Liver (tissue), 8 donors: ENCODE measurements at regions not wholly inside any gene's neighbourhood (a gene's known extent, or its start where the extent isn't known, plus 50 kb on each side); places are given as distances from the start of the nearest gene placed in this dataset.

Experiments used
- DNase-seq: peaks from one replicate; pipeline ENCODE4 v3.0.0-alpha.2; 2017; ENCODE audit warnings: low spot score
- H3K27ac ChIP-seq, 2 donors: one replicate each; pipeline ENCODE4 v1.7.0; 2013; ENCODE audit warnings: inconsistent platforms in 2 of 2, low read length in 2 of 2, control low read depth in 1 of 2, low read depth in 1 of 2, mild to moderate bottlenecking in 1 of 2
- H3K27me3 ChIP-seq, 4 donors: one replicate each; pipeline versions ENCODE4 v1.6.1 to v1.7.0; 2013; ENCODE audit warnings: low read length in 3 of 4, inconsistent platforms in 1 of 4, mild to moderate bottlenecking in 1 of 4, moderate library complexity in 1 of 4; ENCODE audit not compliant: control insufficient read depth in 4 of 4, insufficient read depth in 4 of 4
- H3K36me3 ChIP-seq, 4 donors: one replicate each; pipeline versions ENCODE4 v1.6.1 to v1.7.0; 2013; ENCODE audit warnings: low read length in 3 of 4, mild to moderate bottlenecking in 3 of 4, low read depth in 1 of 4, moderate library complexity in 1 of 4; ENCODE audit not compliant: control insufficient read depth in 4 of 4, insufficient read depth in 3 of 4
- H3K4me1 ChIP-seq, 4 donors: one replicate each; pipeline versions ENCODE4 v1.6.1 to v1.7.0; 2013; ENCODE audit warnings: low read length in 3 of 4, mild to moderate bottlenecking in 3 of 4, moderate library complexity in 1 of 4; ENCODE audit not compliant: control insufficient read depth in 4 of 4, insufficient read depth in 4 of 4
- H3K4me3 ChIP-seq, 3 donors: one replicate each; pipeline versions ENCODE4 v1.6.1 to v1.7.0; 2013; ENCODE audit warnings: low read length in 3 of 3, control low read depth in 1 of 3, low read depth in 1 of 3, mild to moderate bottlenecking in 1 of 3
- H3K9ac ChIP-seq, 2 donors: one replicate each; pipeline ENCODE4 v1.7.0; 2013; ENCODE audit warnings: low read length in 2 of 2, mild to moderate bottlenecking in 2 of 2, moderate library complexity in 2 of 2, control low read depth in 1 of 2, low read depth in 1 of 2
- H3K9me3 ChIP-seq, 4 donors: one replicate each; pipeline versions ENCODE4 v1.6.1 to v1.7.0; 2013; ENCODE audit warnings: low read length in 3 of 4; ENCODE audit not compliant: control insufficient read depth in 4 of 4
- CTCF ChIP-seq: fragments of 150-350 bp; IDR thresholded peaks from 2 replicates; pipeline ENCODE4 v1.5.1; 2017; ENCODE audit warnings: improper control_type of control experiment, low read depth, low read length; ENCODE audit not compliant: missing input control
- EGR1 ChIP-seq, 2 donors: IDR thresholded peaks; 2 replicates each; pipeline ENCODE4 v1.6.1; 2016 to 2018; ENCODE audit warnings: antibody characterized with exemption in 2 of 2, low read depth in 2 of 2
- FOXA1 ChIP-seq: IDR thresholded peaks from 2 replicates; pipeline ENCODE4 v1.6.1; 2016; ENCODE audit warnings: antibody characterized with exemption
- JUND ChIP-seq, 2 donors: IDR thresholded peaks; 2 replicates each; pipeline ENCODE4 v1.6.1; 2016; ENCODE audit warnings: antibody characterized with exemption in 2 of 2
- NR2F2 ChIP-seq: IDR thresholded peaks from 2 replicates; pipeline ENCODE4 v1.6.1; 2016; ENCODE audit warnings: antibody characterized with exemption
- RAD21 ChIP-seq, 2 donors: IDR thresholded peaks; 2 replicates each; pipeline ENCODE4 v1.6.1; 2016; ENCODE audit warnings: antibody characterized with exemption in 2 of 2, mild to moderate bottlenecking in 2 of 2
- RXRA ChIP-seq, 2 donors: IDR thresholded peaks; 2 replicates each; pipeline ENCODE4 v1.6.1; 2017 to 2018; ENCODE audit warnings: antibody characterized with exemption in 2 of 2, mild to moderate bottlenecking in 1 of 2
- TAF1 ChIP-seq: conservative IDR thresholded peaks from 2 replicates; pipeline ENCODE4 v1.6.1; 2016; ENCODE audit warnings: antibody characterized with exemption, mild to moderate bottlenecking
- YY1 ChIP-seq: IDR thresholded peaks from 2 replicates; pipeline ENCODE4 v1.6.1; 2016; ENCODE audit warnings: antibody characterized with exemption, mild to moderate bottlenecking
- WGBS: extraction: QIAGEN DNeasy Blood & Tissue Kit; methylation state at CpG from one replicate; pipeline ENCODE4 v1.1.7; 2013; 5-methylcytosine and 5-hydroxymethylcytosine counted together
- TF ChIP-seq, protein P1 (sequence below): IDR thresholded peaks from 2 replicates; pipeline ENCODE4 v1.6.1; 2016; ENCODE audit warnings: antibody characterized with exemption, mild to moderate bottlenecking
- TF ChIP-seq, protein P2 (sequence below): IDR thresholded peaks from 2 replicates; pipeline ENCODE4 v1.6.1; 2016; ENCODE audit warnings: antibody characterized with exemption
- TF ChIP-seq, protein P3 (sequence below): IDR thresholded peaks from 2 replicates; pipeline ENCODE4 v1.6.1; 2016; ENCODE audit warnings: antibody characterized with exemption
- donor health status: healthy.
- donor health status: healthy.
- donor health status: healthy.
- donor health status: healthy.
- donor health status: healthy.

- no peak for TF ChIP-seq JUND (IDR thresholded peaks at IDR 0.05)
- Histone ChIP-seq H3K9ac (no peak overlapping the region), H3K9me3 (peaks cover 0 to 4% (median 1%) of the 10 kb centered on the region in 4 donors), H3K4me3 (no peak overlapping the region), H3K27ac (no peak overlapping the region), H3K36me3 (no peaks in the 10 kb centered on the region), H3K27me3 (no peaks in the 10 kb centered on the region), H3K4me1 (no peaks in the 10 kb centered on the region)
- no peak for DNase-seq
- 69% methylated on average over 5 of the region's 5 CpGs for WGBS
Measured at GRCh38 chr12:94777936-94778335, 127.6 kb upstream of the TMCC3 start.

DNA sequence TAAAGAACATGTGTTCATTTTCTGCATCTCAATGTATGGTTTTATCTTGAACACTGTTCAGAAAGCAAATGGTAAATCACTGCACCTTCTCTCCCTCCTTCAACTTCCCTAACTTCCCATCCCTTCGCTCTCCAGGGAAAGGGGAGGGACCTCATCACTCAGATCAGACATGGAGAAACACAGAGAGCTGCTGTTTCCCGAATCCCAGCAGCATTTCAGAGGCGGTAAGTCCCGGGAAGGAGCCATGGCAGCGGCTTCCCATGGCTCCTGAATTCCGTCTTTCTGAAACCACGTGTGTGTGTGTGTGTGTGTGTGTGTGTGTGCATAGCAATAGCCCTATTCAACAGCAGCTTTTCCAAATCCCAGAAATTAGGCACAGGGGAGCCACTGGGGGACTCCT, 125.4 kb upstream of the TMCC3 start:
- H3K36me3 ChIP-seq = no peaks in the 10 kb centered on the region
- H3K4me3 ChIP-seq = no peak overlapping the region
- WGBS = 69% methylated on average over 7 of the region's 7 CpGs
- TF ChIP-seq, protein P1, sequence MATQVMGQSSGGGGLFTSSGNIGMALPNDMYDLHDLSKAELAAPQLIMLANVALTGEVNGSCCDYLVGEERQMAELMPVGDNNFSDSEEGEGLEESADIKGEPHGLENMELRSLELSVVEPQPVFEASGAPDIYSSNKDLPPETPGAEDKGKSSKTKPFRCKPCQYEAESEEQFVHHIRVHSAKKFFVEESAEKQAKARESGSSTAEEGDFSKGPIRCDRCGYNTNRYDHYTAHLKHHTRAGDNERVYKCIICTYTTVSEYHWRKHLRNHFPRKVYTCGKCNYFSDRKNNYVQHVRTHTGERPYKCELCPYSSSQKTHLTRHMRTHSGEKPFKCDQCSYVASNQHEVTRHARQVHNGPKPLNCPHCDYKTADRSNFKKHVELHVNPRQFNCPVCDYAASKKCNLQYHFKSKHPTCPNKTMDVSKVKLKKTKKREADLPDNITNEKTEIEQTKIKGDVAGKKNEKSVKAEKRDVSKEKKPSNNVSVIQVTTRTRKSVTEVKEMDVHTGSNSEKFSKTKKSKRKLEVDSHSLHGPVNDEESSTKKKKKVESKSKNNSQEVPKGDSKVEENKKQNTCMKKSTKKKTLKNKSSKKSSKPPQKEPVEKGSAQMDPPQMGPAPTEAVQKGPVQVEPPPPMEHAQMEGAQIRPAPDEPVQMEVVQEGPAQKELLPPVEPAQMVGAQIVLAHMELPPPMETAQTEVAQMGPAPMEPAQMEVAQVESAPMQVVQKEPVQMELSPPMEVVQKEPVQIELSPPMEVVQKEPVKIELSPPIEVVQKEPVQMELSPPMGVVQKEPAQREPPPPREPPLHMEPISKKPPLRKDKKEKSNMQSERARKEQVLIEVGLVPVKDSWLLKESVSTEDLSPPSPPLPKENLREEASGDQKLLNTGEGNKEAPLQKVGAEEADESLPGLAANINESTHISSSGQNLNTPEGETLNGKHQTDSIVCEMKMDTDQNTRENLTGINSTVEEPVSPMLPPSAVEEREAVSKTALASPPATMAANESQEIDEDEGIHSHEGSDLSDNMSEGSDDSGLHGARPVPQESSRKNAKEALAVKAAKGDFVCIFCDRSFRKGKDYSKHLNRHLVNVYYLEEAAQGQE = no peak
- TF ChIP-seq NR2F2 = no peak
- no peak for TF ChIP-seq RXRA (IDR thresholded peaks at IDR 0.05)
- TF ChIP-seq CTCF = no peak
- TF ChIP-seq TAF1 = no peak
- TF ChIP-seq YY1 = no peak
- TF ChIP-seq FOXA1 = no peak
- TF ChIP-seq, protein P2, sequence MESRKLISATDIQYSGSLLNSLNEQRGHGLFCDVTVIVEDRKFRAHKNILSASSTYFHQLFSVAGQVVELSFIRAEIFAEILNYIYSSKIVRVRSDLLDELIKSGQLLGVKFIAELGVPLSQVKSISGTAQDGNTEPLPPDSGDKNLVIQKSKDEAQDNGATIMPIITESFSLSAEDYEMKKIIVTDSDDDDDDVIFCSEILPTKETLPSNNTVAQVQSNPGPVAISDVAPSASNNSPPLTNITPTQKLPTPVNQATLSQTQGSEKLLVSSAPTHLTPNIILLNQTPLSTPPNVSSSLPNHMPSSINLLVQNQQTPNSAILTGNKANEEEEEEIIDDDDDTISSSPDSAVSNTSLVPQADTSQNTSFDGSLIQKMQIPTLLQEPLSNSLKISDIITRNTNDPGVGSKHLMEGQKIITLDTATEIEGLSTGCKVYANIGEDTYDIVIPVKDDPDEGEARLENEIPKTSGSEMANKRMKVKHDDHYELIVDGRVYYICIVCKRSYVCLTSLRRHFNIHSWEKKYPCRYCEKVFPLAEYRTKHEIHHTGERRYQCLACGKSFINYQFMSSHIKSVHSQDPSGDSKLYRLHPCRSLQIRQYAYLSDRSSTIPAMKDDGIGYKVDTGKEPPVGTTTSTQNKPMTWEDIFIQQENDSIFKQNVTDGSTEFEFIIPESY = no peak
- TF ChIP-seq, protein P3, sequence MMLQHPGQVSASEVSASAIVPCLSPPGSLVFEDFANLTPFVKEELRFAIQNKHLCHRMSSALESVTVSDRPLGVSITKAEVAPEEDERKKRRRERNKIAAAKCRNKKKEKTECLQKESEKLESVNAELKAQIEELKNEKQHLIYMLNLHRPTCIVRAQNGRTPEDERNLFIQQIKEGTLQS = no peak
- no peak for TF ChIP-seq EGR1 (IDR thresholded peaks at IDR 0.05; ENCODE audit: low read depth in 2 of 2)
- TF ChIP-seq RAD21 (IDR thresholded peaks at IDR 0.05) = no peak
- DNase-seq = no peak
- H3K9me3 ChIP-seq = peaks cover 0 to 4% (median 1%) of the 10 kb centered on the region in 4 donors
- H3K27ac ChIP-seq = no peak overlapping the region
- H3K27me3 ChIP-seq = no peaks in the 10 kb centered on the region
- no peak overlapping the region for H3K9ac ChIP-seq
- H3K4me1 ChIP-seq = no peaks in the 10 kb centered on the region
